Brain pericyte (primary cell): ENCODE measurements at regions not wholly inside any gene's neighbourhood (a gene's known extent, or its start where the extent isn't known, plus 50 kb on each side); places are given as distances from the start of the nearest gene placed in this dataset.

Source experiments
- DNase-seq: peaks from one replicate; pipeline ENCODE4 v3.0.0-alpha.2; 2012; ENCODE audit warnings: low read depth, low spot score

GRCh38 chr12:77131977-77132490, 66.7 kb upstream of the E2F7 start:
- no peak for DNase-seq

GRCh38 chr12:77130193-77130592, 64.8 kb upstream of the E2F7 start:
- DNase-seq = no peak

GRCh38 chr12:77124767-77125166, 59.4 kb upstream of the E2F7 start:
- DNase-seq = no peak

GRCh38 chr12:77122661-77123060, 57.3 kb upstream of the E2F7 start:
- DNase-seq = no peak

GRCh38 chr12:77122236-77122635, 56.9 kb upstream of the E2F7 start:
- DNase-seq = no peak

- DNase-seq = no peak
These were observed 55.1 kb upstream of the E2F7 start for GRCh38 chr12:77120156-77121085.

GRCh38 chr12:77118696-77119095, 53.3 kb upstream of the E2F7 start:
- no peak for DNase-seq

- DNase-seq = no peak
These were observed 50.9 kb upstream of the E2F7 start for GRCh38 chr12:77116277-77116676.

GRCh38 chr12:77115471-77115870, 50.1 kb upstream of the E2F7 start:
- no peak for DNase-seq
